ENCODE measurements at regions not wholly inside any gene's neighbourhood (a gene's known extent, or its start where the extent isn't known, plus 50 kb on each side); places are given as distances from the start of the nearest gene placed in this dataset.
"Not testable (repeated sequence)": the region's sequence is repeated elsewhere in the genome, so short reads cannot be mapped to it uniquely, and the experiment has no call there.

DNA sequence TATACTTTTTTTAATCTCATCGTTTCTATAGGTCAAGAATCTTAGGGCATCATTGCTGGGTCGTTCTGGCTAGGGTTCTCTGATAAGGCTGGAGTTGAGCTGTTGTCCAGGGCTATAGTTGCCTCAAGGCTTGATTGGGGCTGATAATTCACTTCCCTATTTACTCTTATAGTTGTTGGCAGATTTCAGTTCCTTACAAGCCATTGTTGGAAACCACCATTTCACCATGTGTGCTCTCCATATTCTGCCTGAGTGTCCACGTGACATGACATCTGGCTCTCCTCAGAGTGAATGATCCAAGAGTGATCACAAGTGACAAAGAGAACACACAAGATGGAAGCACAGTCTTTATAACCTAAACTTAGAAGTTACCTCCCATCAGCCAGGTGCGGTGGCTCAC, 852.2 kb downstream of the EFNA5 start:
- no peak for DNase-seq (ENCODE audit: low spot score)

DNA sequence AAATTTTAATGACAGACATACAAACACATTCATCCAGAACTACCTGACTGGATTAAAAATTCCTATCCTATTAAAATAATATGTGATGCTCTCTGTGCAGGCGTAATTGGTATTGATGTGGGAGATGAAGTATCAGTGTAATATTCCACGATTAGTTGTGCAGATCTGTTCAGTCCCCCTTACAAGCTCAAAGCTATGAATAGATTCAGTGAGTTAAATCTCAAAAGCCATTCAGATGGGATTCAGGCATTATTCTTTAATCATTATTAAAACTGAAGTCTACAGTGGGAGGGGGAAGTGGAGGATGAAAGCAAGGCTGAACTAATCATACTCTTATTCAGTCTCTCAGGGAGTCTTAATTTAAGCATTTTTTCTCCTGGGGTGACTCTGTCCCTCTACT, 855.8 kb downstream of the EFNA5 start:
- no peak for DNase-seq (ENCODE audit: low spot score)

DNA sequence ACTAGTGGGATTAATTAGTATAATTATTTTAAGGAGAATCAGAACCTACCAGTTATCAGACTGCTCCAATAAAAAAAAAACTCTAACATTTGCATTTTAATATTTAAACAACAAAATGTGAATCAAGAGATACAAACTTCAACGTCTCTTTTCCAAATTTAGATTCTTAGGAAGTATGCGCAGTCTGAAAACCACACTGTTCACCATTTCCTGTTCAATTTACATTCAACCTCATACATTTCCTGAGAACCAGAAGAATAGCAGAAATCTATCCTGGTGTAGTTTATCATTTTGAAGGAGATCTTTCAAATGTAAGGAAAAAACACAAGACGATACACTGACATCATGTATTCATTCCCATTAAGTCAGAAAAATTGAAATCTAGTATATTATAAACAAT, 869.2 kb downstream of the EFNA5 start:
- no peak for DNase-seq (ENCODE audit: low spot score)

DNA sequence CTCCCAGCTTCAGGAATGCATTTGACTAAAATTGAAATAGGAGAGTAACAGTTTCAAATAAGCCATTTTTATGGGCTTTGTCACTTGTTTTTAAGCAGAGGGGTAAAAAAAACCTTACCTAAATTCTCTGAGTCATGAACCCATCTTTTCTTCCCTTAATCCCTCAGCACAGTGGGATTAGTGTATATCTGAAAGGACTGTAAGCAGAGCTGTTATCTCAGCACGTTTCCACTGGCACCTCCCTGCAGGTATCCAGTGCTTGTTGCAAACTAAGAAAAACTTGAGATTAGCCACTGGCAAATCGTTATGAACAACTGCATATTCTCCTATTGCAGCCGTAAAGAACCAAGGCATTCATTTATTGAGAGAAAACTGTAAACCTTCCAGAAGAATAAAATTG, 872.7 kb downstream of the EFNA5 start:
- no peak for DNase-seq (ENCODE audit: low spot score)

DNA sequence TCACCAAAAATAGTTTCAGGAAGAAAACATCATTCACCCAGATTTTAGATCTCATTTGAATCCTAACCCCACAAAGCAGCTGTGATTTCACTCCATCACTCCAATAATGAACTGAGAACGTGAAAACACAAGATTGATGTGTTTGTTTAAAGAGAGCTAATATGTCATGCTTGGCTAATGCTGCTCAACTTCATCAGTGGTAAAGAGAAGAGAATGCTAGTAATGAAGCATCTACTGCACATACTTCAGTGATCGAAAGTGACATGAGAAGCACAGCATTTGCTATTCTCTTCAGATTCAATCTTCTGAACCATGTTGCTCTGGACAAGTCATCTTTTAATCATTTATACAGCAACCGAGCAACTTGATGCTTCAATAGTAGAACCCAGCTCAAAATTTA, 874.7 kb downstream of the EFNA5 start:
- no peak for DNase-seq (ENCODE audit: low spot score)

DNA sequence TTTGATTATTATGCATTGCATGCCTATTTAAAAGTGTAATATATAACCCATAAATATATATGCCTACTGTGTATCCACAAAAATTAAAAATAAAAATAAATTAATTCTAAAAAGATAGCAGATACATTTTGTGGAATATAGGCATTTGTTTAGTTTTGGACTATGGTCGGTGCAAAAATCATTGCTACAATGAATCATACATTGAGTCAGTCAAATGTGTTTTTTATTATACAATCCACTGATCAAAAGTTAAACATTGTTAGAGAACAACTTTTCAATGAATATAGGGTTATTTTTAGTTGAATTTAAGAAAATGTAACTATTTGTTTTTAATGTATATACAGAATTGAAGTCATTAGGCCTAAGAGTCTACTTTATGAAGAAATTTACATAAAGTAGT, 885.9 kb downstream of the EFNA5 start:
- DNase-seq (ENCODE audit: low spot score): no peak

DNA sequence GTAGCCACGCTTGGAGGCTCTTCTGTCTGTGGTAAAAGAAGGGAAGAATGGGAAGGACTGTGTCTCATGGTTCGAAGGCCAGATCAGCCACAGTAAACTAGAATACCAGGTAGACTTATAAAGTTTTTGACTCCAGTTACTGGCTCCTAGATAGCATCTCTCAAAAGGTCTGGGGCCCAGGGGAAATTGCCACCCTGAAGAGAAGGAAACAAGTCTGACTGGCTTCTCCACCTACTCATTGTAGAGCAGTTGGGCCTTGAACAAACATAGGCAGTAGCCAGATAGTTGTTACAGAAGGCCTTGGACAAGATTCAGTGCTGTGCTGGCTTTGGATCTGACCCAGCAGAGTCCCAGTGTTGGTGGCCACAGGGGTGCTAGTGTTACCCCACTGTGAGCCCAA, 890.4 kb downstream of the EFNA5 start:
- DNase-seq (ENCODE audit: low spot score): no peak

DNA sequence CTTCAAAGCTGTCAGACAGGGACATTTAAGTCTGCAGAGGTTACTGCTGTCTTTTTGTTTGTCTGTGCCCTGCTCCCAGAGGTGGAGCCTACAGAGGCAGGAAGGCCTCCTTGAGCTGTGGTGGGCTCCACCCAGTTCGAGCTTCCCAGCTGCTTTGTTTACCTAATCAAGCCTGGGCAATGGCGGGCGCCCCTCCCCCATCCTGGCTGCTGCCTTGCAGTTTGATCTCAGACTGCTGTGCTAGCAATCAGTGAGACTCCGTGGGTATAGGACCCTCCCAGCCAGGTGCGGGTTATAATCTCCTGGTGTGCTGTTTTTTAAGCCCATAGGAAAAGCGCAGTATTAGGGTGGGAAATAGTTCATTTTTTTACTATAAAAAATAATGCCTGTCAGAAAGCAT, 894.2 kb downstream of the EFNA5 start:
- DNase-seq (ENCODE audit: low spot score): not testable (repeated sequence)

DNA sequence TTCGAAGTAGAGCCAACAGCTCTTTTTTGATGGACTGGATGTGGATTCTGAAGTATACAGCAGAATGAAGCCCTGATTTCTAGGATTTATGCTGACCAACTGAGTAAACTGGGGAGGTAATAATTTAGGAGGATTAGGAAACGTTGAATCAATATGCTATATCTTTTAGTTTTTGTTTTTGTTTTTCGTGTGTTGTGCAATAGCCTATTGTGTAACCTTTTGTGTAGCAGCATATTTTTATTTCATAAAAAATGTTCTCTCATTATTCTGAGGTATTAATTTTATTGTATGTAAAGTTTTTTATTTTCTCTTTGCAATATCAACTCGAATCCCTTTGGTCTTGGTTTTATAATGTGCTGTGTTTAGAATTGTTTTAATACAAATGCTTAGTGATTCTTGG, 902.3 kb downstream of the EFNA5 start:
- no peak for DNase-seq (ENCODE audit: low spot score)

DNA sequence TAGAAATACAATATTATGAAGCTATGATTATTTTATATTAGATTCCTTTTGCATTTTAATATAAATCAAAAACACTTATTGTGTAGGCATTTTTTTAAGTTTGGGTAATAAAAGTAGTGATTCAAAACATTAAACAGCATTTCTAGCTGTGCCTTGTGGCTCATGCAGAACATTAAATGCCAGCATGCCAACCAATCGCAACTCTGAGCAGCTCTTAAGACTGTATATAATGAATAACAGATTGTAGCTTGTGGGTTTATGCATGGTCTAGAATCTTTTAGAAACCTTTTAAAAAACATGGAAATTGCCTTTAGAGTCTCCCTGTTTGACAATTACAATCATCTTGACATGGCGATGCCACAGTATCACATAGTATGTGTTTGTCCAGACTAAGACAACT, 903.8 kb downstream of the EFNA5 start:
- no peak for DNase-seq (ENCODE audit: low spot score)

DNA sequence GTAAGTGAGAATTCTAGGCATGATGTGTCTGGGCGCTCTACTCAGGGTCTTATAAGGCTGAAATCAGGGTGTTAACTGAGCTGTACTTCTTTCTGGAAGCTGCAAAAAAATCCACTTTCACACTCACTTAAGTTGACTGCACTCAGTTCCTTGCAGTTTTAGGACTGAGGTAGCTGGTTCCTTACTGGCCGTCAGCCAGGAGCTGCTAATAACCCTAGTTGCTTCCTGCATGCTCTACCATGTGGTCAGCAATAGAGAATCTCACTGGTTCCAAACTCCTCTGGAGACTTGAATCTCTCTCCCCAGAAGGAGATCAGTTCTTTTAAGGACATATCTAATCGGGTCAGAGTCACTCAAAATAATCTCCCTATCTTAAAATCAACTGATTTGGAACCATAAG, 911.2 kb downstream of the EFNA5 start:
- DNase-seq (ENCODE audit: low spot score): no peak

DNA sequence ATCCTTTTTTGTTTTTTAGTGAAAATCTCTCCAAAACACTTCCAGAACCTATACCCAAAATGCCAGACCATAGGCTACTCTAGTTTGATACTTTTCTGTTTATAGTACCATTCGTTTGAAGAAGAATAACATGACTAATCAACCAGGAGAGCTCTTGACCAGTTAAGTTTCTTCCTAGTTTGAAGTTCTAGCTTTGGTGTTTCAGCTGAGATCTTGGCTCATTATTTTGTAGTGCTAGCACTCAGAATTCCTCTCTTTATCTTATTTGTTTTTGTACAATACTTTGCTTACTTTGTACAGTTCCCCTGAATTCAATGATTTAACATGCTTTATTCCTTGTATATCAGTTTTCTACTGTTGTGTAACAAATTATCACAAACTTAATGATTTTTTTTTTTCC, 911.6 kb downstream of the EFNA5 start:
- DNase-seq (ENCODE audit: low spot score): no peak

DNA sequence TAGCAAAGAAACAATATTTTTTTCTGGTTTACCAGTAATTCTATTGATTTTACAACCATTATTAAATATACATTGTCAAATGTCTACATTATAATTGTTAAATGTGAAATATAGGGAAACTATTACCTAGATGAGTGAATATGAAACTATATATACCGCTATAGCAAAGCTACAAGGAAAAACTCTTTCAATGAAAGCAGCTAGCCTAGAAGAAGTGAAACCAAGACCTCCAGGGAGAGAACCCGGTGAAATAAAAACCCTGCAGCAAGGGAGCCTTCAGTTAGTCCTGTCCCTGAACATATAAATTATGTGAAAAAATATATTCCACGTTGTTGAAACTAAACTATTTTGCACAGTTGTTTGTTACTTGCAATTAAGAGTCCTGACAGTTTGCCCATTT, 913.1 kb downstream of the EFNA5 start:
- DNase-seq (ENCODE audit: low spot score): no peak

DNA sequence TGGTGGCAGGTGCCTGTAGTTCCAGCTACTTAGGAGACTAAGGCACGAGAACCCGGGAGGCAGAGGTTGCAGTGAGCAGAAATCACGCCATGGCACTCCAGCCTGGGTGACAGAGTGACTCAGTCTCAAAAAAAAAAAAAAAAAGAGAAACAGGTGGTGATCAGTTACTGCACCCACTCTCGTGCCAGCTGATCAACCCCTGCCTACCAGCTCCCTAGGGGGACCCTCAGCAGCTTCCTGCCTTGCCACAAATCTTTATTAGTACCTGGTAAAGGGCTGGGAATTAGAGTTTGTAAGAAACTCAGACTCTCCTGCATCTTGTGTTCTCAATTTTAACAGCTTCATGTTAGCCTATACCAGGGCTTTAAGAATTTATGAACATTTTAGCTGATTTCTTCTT, 914.9 kb downstream of the EFNA5 start:
- no peak for DNase-seq (ENCODE audit: low spot score)

DNA sequence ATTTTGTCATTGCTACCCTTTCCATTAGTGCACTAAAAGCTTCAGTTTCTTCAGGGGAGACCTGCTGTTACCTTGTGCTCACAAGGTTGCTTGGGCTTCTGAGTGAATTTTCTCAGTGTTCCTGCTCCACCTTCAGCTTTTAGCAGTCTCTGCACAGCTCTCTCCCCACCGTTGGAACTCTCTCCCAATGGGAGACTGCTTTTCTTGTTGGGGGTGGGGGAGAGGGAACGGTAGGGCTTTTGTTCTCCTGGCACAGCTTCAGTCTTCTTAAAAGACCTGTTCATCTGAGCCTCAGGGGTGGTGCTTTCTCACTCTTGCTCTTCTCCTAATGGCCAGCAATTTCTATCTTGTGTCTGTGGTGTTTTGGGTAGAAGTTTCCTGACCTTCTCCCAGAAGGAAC, 915.7 kb downstream of the EFNA5 start:
- DNase-seq (ENCODE audit: low spot score): no peak

DNA sequence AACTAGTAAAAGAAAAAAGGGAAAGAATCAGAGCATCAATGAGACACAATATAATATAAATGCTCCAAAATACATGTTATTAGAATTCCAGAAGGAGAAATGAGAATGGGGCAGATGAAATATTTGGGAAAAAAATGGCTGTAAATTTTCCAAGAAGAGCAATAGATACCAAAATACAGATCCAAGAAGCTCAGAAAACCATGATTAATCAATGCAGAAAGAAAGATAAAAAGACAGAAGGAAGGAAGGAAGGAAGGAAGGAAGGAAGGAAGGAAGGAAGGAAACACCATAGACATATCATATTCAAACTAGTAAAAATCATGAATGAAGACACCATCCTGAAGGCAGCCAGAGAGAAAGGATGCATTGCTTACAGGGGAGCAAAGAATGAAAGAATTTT, 920.9 kb downstream of the EFNA5 start:
- no peak for DNase-seq (ENCODE audit: low spot score)

DNA sequence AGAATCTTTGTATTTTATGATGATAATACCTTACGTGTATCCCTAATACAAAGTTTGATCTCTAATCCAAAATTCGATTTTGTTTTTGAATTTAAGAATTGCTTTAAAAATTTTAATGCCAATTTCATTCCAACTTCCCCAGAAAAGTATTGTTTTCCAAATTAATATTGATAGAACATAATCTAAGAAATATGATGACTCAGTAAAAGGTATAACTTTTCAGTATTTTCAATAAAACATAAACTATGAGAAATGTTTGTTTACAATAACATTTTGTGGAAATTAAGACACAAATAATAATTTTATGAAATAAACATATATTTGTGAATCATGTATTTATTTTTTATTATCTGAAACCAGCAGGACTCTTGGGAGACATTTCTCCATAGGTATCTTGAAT, 931.6 kb downstream of the EFNA5 start:
- no peak for DNase-seq (ENCODE audit: low spot score)

DNA sequence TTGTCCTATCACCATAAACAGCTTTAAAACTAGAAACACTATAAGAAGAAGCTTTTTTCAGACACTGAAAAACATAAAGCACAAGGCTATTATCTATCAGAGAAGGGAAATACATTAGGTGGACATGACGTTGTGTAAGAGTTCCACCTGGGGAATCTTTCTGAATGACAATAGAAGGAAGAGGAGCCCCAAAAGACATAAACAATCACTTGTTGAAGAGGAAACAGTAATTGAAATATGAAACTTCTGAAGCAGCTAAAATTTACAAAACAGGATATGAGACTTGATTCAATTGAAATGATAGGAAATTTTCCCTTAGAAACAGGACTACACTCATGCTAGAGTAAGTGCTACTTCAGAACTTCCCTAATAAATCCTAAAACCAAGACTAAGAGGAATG, 933.6 kb downstream of the EFNA5 start:
- no peak for DNase-seq (ENCODE audit: low spot score)

DNA sequence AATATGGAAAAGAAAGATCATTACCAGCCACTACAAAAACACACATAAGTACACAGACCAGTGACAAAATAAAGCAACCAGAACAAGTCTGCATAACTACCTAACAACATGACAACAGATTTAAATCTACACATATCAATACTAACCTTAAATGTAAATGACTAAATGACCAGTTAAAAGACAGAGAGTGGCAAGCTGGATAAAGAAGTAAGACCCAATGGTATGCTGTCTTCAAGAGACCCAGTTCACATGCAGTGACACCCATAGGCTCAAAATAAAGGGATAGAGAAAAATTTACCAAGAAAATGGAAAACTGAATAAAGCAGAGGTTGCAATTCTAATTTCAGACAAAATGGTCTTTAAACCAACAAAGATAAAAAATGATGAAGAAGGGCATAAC, 938.1 kb downstream of the EFNA5 start:
- DNase-seq (ENCODE audit: low spot score): no peak

DNA sequence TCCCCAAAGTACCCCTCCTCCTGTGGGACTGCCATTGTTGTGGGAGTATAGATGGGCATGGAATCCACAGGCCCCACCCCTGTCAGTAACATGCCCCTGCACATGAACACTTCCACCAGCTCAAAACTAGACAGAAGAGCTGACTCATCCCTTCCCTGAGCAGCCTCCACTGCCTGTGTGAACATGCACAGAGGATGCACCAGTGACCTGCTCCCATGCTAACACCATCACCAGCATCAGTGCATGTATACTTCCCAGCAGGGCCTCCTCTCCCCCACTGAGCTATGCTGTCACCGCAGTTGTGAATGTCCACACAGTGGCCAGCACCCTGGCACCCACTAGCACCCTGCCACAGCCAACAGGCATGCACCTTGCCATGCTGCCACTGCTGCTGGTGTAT, 939.8 kb downstream of the EFNA5 start:
- no peak for DNase-seq (ENCODE audit: low spot score)

DNA sequence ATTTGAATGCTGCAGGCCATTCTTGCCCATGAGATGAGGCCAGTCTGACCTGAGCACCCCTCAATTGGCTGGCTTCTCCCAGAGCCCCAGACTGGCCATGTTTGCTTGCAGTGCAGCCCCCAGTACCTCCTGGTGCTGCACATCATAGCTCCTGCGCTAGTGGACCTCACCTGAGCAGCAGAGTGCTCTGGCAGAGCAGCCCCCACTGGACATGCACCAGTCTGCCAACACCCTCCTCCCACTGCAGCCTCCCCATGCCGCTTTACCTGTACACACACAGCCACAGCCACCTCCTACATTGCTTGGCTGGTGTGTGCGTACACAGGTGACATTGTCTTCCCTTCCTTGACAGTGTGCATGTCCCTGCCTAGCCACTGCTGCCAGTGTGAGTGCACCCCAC, 940.2 kb downstream of the EFNA5 start:
- no peak for DNase-seq (ENCODE audit: low spot score)

DNA sequence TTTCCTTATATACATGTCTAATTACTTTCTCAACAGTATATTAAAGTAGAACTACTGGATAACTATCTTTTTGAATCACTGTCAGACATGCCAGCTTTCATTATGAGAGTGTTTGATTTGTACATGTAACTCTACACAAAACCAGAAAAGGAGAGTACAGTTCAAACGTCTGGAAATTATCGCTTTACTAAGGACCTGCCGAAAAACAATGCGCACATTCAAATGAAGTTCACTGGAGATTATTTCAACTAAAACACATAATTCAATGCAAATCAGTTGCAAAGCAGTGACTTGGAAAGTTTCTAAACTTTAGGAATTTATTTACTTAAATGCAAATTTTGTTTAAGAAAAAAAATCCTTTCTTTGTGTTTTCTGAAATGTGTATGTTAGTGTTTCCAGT, 942.5 kb downstream of the EFNA5 start:
- no peak for DNase-seq (ENCODE audit: low spot score)

DNA sequence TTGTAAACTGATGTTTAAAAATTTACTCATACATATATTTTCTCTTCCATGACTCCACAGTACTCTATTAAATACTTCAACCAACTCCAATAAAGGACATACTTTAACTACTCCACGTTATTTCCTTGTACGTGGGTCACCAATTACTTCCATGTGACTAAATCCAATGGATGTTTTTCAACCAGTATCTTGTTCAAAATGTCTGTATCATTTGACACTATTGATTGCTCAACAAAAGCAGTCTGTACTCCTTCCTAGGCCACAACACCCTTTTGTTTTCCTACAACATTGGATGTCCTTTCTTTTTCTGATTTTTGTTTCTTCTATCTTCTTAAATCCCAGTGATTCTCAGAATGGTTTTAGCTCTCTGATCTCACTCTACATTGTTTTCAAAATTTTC, 943.7 kb downstream of the EFNA5 start:
- DNase-seq (ENCODE audit: low spot score): no peak

DNA sequence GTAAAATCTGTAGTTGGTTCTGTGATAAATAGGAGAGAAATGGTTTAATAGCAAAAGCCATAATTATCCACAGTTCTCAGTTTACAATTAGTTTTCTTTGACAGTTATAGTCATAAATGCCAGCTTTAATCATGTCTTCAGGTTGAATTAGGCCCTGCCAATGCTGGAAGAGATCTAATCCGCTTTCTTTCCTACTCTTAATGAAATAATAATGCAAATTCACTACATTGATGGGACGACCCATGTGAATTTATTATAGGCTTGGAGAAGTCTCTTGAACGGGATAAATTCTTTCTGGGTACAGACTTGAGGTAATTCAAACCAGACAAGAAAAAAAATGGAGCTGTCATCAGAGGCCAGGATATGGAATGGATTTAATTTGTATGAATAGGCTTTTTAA, 950.4 kb downstream of the EFNA5 start:
- no peak for DNase-seq (ENCODE audit: low spot score)

DNA sequence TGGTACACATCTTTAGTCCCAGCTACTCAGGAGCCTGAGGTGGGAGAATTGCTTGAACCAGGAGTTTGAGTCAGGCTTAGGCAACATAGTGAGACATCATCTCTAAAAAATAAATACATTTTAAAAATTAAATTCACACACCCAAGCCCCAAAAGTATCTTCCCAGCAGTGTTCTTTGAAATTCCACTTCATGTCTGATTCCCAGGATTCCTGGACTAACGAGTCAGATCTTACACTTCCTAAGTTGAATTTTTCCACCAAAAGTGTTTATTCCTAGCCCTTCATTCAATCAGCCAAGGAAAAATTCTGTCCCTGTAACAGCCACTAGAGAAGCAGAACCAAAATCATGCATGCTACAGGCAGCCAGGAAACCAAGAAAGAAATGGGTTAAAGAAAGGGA, 970.9 kb downstream of the EFNA5 start:
- no peak for DNase-seq (ENCODE audit: low spot score)

DNA sequence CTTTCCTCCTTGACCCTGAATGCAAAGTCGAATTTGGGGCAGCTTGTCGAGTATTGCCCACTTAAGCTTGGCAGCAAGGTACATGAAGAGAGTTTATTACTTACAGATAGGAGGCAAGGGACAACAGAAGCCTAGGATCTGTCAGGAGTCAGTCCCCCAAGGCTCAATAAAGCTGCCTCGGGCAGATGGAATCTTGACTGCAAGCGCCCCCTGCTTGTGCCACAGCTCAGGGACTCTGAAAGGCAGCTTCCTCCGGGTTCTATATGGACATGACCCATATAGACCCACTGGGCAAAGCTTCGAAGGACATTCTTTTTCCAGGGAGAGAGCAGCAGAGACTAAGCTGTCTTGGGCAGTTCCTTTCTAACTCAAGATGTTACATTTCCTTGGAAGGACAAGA, 971.5 kb downstream of the EFNA5 start:
- no peak for DNase-seq (ENCODE audit: low spot score)

Measured in hepatic stellate cell (primary cell).